ENCODE measurements at regions not wholly inside any gene's neighbourhood (a gene's known extent, or its start where the extent isn't known, plus 50 kb on each side); places are given as distances from the start of the nearest gene placed in this dataset.

DNA sequence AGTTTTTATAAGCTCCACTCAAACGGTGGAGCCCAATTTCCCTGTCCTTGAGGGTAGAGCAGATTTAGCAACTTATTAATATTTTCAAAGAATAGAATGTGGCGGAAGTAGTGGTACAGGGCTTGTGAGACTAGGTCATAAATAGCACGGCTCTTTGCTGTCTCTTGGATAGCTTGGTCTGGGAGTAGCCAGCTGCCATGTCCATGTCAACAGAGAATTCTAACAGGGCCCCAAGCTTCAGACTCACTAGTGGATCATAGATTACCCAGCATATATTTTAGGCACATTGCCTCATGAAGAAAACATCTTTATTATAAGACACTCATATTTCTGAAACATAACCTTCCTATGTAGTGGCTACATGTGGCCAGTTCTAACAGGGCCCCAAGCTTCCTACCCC lies 755.7 kb downstream of the HDGFL1 start:
- TF ChIP-seq POLR2A (IDR thresholded peaks at IDR 0.05), result no peak
- TF ChIP-seq, protein P1, sequence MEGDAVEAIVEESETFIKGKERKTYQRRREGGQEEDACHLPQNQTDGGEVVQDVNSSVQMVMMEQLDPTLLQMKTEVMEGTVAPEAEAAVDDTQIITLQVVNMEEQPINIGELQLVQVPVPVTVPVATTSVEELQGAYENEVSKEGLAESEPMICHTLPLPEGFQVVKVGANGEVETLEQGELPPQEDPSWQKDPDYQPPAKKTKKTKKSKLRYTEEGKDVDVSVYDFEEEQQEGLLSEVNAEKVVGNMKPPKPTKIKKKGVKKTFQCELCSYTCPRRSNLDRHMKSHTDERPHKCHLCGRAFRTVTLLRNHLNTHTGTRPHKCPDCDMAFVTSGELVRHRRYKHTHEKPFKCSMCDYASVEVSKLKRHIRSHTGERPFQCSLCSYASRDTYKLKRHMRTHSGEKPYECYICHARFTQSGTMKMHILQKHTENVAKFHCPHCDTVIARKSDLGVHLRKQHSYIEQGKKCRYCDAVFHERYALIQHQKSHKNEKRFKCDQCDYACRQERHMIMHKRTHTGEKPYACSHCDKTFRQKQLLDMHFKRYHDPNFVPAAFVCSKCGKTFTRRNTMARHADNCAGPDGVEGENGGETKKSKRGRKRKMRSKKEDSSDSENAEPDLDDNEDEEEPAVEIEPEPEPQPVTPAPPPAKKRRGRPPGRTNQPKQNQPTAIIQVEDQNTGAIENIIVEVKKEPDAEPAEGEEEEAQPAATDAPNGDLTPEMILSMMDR (IDR thresholded peaks at IDR 0.05), result no peak
